ENCODE measurements at regions not wholly inside any gene's neighbourhood (a gene's known extent, or its start where the extent isn't known, plus 50 kb on each side); places are given as distances from the start of the nearest gene placed in this dataset.

DNA sequence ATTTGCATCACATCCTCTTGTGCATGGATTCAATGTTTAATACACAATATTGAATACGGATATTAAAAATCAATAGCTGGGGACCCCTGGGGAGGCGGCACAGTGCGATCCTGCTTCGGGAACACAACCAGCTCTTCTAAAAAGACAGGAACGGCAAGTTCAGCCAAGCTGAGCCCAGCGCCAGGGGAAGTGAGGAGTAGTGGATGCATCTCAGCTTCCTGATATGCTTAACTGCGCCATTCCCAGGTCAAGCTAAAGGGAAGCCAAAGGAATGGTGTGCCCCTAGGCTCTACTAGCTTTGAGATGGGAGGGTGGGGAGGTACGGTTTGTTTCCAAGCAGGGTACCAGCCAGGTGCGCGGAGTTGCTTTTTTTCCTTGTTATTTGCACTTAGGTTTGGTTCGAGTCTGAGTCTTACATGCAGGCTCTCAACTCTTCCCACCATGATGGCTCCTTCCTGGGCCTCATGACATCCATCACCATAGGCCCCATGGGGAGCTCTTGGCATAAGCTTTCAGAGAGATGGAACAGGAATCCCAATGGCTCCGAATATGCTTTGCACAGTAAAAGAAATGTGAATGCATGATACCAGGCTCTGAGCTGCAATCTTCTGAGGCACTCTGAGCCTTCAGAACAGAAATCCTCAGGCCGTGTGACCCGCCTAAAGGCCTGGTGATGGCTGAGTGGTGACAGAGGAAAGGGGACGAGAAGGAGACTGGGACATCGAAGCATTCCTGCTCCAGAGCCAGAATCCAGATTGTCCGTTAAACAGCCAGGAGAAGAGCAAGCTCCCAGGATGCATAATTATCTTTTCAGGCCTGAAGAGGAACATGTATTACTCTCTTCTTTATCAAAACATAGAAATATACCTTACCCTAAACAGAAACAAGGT is 51.8 kb upstream of the BCOR start:
- no peak for DNase-seq (ENCODE audit: low spot score)

DNA sequence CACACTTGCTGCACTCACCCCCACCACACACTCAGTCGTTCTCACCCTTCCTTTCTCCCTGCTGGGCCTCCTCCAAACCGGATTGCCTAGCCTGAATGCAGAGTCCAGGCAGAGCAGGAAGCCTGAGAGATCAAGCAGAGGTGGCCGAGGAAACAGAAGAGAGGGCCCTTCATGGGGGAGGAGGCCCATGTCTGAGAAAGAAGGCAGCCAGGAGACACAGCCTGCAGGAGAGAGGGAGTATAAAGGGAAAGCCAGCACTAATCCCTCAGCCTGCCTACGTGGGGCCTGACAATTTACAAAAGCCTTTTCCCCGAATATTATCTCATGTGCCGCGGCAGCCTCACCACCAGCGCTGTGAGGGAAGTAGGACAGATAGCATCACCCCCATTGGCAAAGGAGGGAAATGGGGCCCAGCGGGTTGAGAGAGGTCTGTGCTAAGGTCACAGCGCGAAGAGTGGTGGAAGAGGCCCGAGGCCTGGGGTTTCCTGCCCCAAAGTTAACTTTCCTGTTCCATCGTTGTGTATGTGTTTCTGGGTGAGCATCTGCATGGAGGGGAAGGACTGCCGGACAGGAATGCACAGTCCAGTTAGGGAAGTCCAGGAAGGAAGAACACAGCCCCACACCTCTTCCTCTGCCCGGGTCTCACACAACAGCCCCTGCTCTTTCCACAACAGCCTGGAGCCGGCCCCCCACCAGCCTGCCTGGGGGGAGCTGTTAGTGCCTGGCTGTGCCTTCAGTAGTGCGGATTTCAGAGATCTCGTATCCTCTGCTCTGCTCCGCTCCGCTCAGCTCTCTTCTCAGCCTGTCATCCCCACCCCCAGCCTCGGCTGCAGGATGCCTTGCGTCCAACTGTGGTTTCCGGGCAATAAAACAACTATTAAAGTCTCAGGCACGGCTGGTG is 50.9 kb upstream of the BCOR start:
- DNase-seq (ENCODE audit: low spot score): no peak

DNA sequence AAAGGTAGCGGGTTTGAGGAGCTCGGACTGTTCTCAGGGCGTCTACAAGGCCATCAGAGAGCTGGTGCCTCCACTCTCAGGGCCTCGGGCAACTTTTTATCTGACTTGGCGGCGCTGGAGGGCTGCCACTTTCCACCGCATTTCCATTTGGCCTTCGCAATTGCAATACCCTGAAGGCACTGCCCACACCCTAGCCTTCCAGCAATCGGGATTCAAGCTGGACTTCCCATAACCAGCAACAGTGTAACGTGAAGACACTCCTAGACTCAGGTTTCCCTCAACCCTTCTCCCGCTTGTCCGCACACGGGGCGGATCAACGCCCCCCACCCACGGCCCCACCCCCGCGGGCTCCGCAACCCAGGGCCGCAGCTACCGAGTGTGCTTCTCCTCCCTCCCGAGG is 50.2 kb upstream of the BCOR start:
- no peak for DNase-seq (ENCODE audit: low spot score)

All from RKO (cell line).